ENCODE measurements at regions not wholly inside any gene's neighbourhood (a gene's known extent, or its start where the extent isn't known, plus 50 kb on each side); places are given as distances from the start of the nearest gene placed in this dataset.
"Not testable (repeated sequence)": the region's sequence is repeated elsewhere in the genome, so short reads cannot be mapped to it uniquely, and the experiment has no call there.

DNA sequence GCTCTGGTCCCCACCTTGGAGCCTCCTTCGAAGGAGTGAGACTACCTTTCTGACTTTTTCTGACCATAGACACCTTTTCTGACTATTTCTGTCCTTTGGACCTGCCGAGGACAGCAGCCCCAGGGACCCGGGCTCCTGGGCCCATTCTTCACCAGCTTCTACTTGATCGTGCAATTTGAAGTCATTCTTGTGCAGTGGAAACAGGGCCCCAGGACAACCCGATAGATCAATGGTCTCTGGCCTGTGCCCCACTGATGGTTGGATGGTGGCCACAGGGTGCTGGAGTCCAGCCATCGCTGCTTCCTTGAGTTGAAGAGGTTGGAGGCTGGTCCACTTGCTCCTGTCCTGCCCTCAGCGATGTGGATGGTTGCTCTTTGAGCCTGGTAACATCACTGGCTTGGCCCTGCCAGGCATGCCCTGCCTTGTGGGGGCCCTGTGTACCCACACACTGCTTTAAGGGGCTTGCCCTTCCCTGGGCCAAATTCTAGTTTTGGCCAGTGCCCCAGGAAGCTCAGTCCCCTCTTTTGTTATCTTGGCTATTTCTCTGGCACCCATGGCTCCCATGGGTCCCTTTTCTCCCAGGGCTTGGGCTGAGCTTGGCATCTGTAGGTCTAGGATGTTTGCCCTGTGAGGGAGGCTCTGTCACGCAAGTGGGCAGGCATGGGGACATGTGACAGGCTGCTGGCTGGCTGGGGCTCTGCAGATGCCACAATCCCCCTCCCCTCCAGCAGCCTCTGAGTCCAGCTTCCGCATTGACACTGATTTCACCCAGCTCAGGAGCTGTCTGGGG, 375.6 kb upstream of the NUPR2 start:
- Mint-ChIP-seq H3K4me3 (no peak overlapping the region), H3K4me1 (no peaks in the 10 kb centered on the region), H3K36me3 (no peaks in the 10 kb centered on the region), H3K9me3 (peaks cover 7% of the 10 kb centered on the region), H3K27ac (no peak overlapping the region), H3K27me3 (no peaks in the 10 kb centered on the region)
- DNase-seq (ENCODE audit: low spot score in 2 of 2) (no peak), ATAC-seq (ENCODE audit: low read depth) (no peak)

- peaks cover 1% of the 10 kb centered on the region for H3K36me3 Mint-ChIP-seq
- no peaks in the 10 kb centered on the region for H3K4me1 Mint-ChIP-seq
- no peaks in the 10 kb centered on the region for H3K27me3 Mint-ChIP-seq
- no peak overlapping the region for H3K27ac Mint-ChIP-seq
- peaks cover 13% of the 10 kb centered on the region for H3K9me3 Mint-ChIP-seq
- DNase-seq (ENCODE audit: low spot score in 2 of 2) (no peak), ATAC-seq (ENCODE audit: low read depth) (no peak)
- H3K4me3 Mint-ChIP-seq, result no peak overlapping the region
These were observed 367.8 kb upstream of the NUPR2 start for GRCh38 chr7:56483861-56484550.

DNA sequence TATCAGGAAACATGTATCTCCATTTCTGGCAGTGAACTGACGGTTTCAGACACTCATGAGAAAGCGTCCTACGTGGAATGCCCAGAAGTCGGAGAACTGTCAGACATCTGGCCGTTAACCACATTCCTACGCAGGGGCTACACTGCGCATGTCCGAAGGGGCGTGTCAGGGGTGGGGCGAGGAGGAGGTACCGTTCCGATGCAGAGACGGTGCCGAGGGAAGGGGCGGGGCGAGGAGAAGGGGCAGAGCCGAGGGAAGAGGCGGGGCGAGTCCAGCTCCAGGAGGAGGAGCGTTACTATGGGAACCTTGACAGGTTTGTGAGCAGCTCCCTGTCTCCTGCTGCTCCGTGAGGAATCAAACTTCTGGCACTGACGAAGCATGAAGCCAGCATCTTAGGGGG, 366.9 kb upstream of the NUPR2 start:
- Mint-ChIP-seq H3K27me3 (no peaks in the 10 kb centered on the region), H3K36me3 (peaks cover 1% of the 10 kb centered on the region), H3K9me3 (peaks cover 10% of the 10 kb centered on the region), H3K27ac (no peak overlapping the region), H3K4me3 (no peak overlapping the region), H3K4me1 (no peaks in the 10 kb centered on the region)
- ATAC-seq (ENCODE audit: low read depth) (no peak), DNase-seq (ENCODE audit: low spot score in 2 of 2) (no peak)

GRCh38 chr7:56479748-56480147, 363.5 kb upstream of the NUPR2 start:
- peaks cover 1% of the 10 kb centered on the region for H3K36me3 Mint-ChIP-seq
- DNase-seq (ENCODE audit: low spot score in 2 of 2) (no peak), ATAC-seq (ENCODE audit: low read depth) (no peak)
- peaks cover 17% of the 10 kb centered on the region for H3K9me3 Mint-ChIP-seq
- no peak overlapping the region for H3K4me3 Mint-ChIP-seq
- H3K27me3 Mint-ChIP-seq, result no peaks in the 10 kb centered on the region
- H3K27ac Mint-ChIP-seq, result no peak overlapping the region
- no peaks in the 10 kb centered on the region for H3K4me1 Mint-ChIP-seq

DNA sequence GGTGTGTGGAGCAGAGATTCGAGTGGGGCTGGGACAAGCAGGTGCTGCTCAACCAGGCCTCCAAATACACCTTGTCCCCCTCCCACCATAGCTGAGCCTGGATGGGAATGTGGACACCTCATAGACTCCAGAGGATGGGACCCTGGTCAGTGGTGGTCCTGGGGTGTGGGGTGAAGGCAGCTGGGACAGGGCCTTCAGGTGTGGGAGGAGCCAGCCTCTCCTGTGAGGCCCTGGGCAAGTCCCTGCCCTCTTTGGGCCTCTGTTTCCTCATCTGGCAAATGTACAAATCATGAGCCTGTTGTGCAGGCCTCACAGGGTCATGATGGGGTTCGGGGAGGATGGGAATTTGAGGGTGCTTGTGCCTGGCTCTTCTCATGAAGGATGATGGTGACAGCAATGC, 362.9 kb upstream of the NUPR2 start:
- no peak for DNase-seq (ENCODE audit: low spot score in 2 of 2)
- ATAC-seq (ENCODE audit: low read depth), result no peak
- Mint-ChIP-seq H3K36me3 (peaks cover 1% of the 10 kb centered on the region), H3K9me3 (peaks cover 17% of the 10 kb centered on the region), H3K4me3 (no peak overlapping the region), H3K4me1 (no peaks in the 10 kb centered on the region), H3K27ac (no peak overlapping the region), H3K27me3 (no peaks in the 10 kb centered on the region)

DNA sequence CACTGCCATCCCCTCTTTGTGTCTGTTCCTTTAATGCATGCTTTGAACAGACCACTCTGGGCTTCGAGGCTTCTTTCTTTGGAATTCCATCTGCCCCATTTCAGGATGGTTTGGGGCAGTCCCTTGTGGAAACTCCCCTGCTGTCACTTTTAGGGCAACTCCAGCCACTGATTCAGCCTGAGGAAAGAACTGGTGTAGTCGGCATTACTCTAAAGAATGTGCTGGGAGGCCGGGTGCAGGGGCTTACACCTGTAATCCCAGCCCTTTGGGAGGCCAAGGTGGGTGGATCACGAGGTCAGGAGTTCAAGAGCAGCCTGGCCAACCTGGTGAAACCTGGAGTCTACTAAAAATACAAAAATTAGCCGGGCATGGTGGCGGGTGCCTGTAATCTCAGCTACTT, 358.1 kb upstream of the NUPR2 start:
- Mint-ChIP-seq H3K27ac (no peak overlapping the region), H3K4me3 (no peak overlapping the region), H3K9me3 (peaks cover 10% of the 10 kb centered on the region), H3K27me3 (no peaks in the 10 kb centered on the region), H3K36me3 (no peaks in the 10 kb centered on the region), H3K4me1 (no peaks in the 10 kb centered on the region)
- ATAC-seq (ENCODE audit: low read depth) (no peak), DNase-seq (ENCODE audit: low spot score in 2 of 2) (no peak)

DNA sequence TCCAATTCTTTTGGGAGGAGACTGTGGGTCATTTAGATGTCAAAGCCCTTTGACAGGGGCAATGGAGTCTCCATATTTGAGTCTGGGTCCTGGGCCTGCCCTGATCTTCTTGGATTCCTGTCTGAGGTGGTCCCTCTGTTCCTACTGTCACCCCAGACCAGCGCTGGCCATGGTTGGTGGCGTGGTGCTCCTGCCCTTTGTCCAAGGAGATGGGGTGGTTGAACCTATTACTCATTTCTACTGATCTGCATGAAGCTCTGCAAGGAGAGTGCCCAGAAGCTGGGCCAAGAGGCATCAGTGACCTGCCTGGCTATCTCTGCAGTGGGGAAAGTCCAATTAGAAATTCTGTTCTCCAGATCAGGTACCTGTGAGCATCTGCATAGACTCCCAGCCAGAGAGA, 355.6 kb upstream of the NUPR2 start:
- no peaks in the 10 kb centered on the region for H3K36me3 Mint-ChIP-seq

DNA sequence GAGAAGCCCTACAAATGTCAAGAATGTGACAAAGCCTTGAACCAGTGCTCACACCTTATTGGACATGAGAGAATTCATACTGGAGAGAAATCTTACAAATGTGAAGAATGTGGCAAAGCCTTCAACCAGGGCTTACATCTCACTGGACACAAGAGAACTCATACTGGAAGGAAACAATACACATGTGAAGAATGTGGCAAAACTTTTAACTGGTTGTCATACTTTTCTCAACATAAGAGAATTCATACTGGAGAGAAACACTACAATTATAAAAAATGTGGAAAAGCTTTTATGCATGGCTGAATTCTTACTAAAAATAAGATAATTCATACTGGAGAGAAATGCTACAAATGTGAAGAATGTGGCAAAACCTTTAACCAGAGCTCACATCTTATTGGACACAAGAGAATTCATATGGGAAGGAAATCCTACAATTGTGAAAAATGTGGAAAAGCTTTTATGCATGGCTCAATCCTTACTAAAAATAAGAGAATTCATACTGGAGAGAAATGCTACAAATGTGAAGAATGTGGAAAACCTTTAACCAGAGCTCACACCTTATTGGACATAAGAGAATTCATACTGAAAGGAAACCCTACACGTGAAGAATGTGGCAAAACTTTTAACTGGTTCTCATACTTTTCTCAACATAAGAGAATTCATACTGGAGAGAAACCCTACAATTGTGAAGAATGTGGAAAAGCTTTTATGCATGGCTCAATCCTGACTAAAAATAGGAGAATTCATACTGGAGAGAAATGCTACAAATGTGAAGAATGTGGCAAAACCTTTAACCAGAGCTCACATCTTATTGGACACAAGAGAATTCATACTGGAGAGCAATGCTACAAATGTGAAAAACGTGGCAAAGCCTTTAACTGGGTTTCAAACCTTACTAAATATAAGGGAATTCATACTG, 350.6 kb upstream of the NUPR2 start:
- not testable (repeated sequence) for H3K27me3 Mint-ChIP-seq; ATAC-seq (ENCODE audit: low read depth); H3K4me1 Mint-ChIP-seq; H3K27ac Mint-ChIP-seq; H3K36me3 Mint-ChIP-seq; H3K4me3 Mint-ChIP-seq; DNase-seq (ENCODE audit: low spot score in 2 of 2)
- peaks cover 11% of the 10 kb centered on the region for H3K9me3 Mint-ChIP-seq

More for the DNA sequence above, 355.6 kb upstream of the NUPR2 start:
- H3K4me1 Mint-ChIP-seq, result no peaks in the 10 kb centered on the region
- H3K9me3 Mint-ChIP-seq, result peaks cover under 1% of the 10 kb centered on the region
- no peak for ATAC-seq (ENCODE audit: low read depth)
- DNase-seq (ENCODE audit: low spot score in 2 of 2), result no peak
- H3K27me3 Mint-ChIP-seq, result no peaks in the 10 kb centered on the region
- H3K4me3 Mint-ChIP-seq, result no peak overlapping the region
- no peak overlapping the region for H3K27ac Mint-ChIP-seq

DNA sequence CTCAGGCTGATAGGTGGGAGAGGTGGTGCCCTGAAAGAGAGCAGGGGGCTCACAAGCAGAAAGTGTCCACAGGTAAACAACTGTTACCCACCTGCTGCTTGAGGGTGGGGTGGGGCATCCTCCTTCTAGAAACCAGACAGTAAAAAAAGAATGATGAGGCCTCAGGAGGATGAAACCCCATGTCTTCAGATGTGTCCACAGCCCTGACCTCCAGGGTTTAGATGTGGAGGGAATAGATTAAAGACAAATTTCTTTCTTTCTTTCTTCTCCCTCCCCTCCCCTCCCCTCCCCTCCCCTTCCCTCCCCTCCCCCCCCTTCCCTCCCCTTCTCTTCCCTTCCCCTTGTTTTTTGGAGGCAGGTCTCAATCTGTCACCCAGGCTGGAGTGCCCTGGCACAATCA, 333.5 kb upstream of the NUPR2 start:
- H3K27me3 Mint-ChIP-seq, result no peaks in the 10 kb centered on the region

GRCh38 chr7:56447864-56448693, 331.9 kb upstream of the NUPR2 start:
- no peak for ATAC-seq (ENCODE audit: low read depth)
- Mint-ChIP-seq H3K4me1 (no peaks in the 10 kb centered on the region), H3K36me3 (peaks cover 2% of the 10 kb centered on the region), H3K27me3 (no peaks in the 10 kb centered on the region), H3K9me3 (peaks cover 20% of the 10 kb centered on the region), H3K27ac (no peak overlapping the region), H3K4me3 (no peak overlapping the region)
- no peak for DNase-seq (ENCODE audit: low spot score in 2 of 2)

More for the DNA sequence above, 333.5 kb upstream of the NUPR2 start:
- ATAC-seq (ENCODE audit: low read depth) (no peak), DNase-seq (ENCODE audit: low spot score in 2 of 2) (no peak)
- Mint-ChIP-seq H3K4me3 (no peak overlapping the region), H3K36me3 (peaks cover 2% of the 10 kb centered on the region), H3K27ac (no peak overlapping the region), H3K9me3 (peaks cover 15% of the 10 kb centered on the region), H3K4me1 (no peaks in the 10 kb centered on the region)

DNA sequence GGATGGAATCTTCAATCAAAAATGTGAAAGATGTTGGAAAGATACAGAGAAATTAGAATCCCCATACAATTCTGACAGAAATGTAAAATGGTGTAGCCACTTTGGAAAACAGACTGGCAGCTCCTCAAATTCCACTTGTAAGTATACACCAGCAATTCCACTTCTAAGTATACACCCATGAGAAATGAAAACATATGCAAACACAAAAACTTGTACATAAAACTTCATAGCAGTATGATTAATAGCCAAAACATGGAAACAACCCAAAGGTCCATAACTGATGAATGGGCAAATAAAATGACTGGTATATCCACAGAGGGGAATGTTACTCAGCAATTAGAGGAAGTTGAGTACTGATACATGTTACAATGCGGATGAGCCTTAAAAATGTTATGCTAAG, 304.3 kb upstream of the NUPR2 start:
- H3K4me3 Mint-ChIP-seq; H3K36me3 Mint-ChIP-seq; H3K4me1 Mint-ChIP-seq; H3K9me3 Mint-ChIP-seq; ATAC-seq (ENCODE audit: low read depth); H3K27me3 Mint-ChIP-seq; DNase-seq (ENCODE audit: low spot score in 2 of 2); H3K27ac Mint-ChIP-seq: not testable (repeated sequence)

DNA sequence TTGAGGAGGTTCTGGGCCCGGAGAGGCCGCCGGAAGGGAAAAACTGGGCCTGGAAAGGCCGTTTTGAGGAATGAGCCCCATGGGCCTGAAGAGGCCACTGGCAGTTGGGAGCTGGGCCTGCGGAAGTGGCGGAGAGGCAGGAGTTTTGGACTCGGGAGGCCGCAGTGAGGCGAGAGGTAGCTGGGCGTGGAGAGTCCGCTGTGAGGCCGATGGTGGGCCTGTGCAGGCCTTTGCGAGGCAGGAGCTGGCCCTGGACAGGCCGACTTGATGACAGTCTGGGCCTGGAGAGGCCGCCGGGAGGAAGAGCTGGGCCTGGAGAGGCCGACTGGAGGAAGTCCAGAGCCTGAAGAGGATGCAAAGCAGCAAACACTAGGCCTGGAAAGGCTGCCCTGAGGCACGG, 259.0 kb upstream of the NUPR2 start:
- H3K4me3 Mint-ChIP-seq, result no peak overlapping the region
- H3K36me3 Mint-ChIP-seq, result peaks cover 2% of the 10 kb centered on the region
- no peaks in the 10 kb centered on the region for H3K4me1 Mint-ChIP-seq
- H3K9me3 Mint-ChIP-seq, result no peaks in the 10 kb centered on the region
- H3K27ac Mint-ChIP-seq, result no peak overlapping the region
- DNase-seq (ENCODE audit: low spot score in 2 of 2) (no peak), ATAC-seq (ENCODE audit: low read depth) (no peak)
- H3K27me3 Mint-ChIP-seq, result no peaks in the 10 kb centered on the region

GRCh38 chr7:56374666-56375065, 258.4 kb upstream of the NUPR2 start:
- H3K27me3 Mint-ChIP-seq, H3K4me3 Mint-ChIP-seq, H3K9me3 Mint-ChIP-seq: not testable (repeated sequence)

More at GRCh38 chr7:56374666-56375065, 258.4 kb upstream of the NUPR2 start:
- not testable (repeated sequence) for H3K4me1 Mint-ChIP-seq; ATAC-seq (ENCODE audit: low read depth); H3K27ac Mint-ChIP-seq; DNase-seq (ENCODE audit: low spot score in 2 of 2); H3K36me3 Mint-ChIP-seq

Data from memory B cell (primary cell).